Upper lobe of right lung (tissue), 1 donor: ENCODE measurements at regions not wholly inside any gene's neighbourhood (a gene's known extent, or its start where the extent isn't known, plus 50 kb on each side); places are given as distances from the start of the nearest gene placed in this dataset.
"Not testable (repeated sequence)": the region's sequence is repeated elsewhere in the genome, so short reads cannot be mapped to it uniquely, and the experiment has no call there.

Experiments
- ATAC-seq: fragments of 200-7000 bp; cut with Tn5 transposase; one replicate; pipeline ENCODE4 v1.9.1; 2020; ENCODE audit warnings: mild to moderate bottlenecking, moderate library complexity
- DNase-seq: peaks from one replicate; pipeline ENCODE4 v3.0.0-alpha.2; 2020
- H3K27ac ChIP-seq: fragments of 200-600 bp; one replicate; pipeline ENCODE4 v1.8.0; 2022
- H3K27me3 ChIP-seq: fragments of 200-600 bp; one replicate; pipeline ENCODE4 v1.8.0; 2022; ENCODE audit warnings: mild to moderate bottlenecking
- H3K36me3 ChIP-seq: fragments of 200-600 bp; one replicate; pipeline ENCODE4 v1.8.0; 2022
- H3K4me1 ChIP-seq: fragments of 200-600 bp; one replicate; pipeline ENCODE4 v1.8.0; 2022
- H3K4me3 ChIP-seq: fragments of 200-600 bp; one replicate; pipeline ENCODE4 v1.8.0; 2022; ENCODE audit warnings: mild to moderate bottlenecking
- H3K9me3 ChIP-seq: fragments of 200-600 bp; one replicate; pipeline ENCODE4 v1.8.0; 2022
- CTCF ChIP-seq: fragments of 200-600 bp; IDR thresholded peaks from one replicate; pipeline ENCODE4 v1.8.0; 2022; ENCODE audit warnings: antibody characterized with exemption
- intact Hi-C: fragments of 100-400 bp; cut with DNase I; formaldehyde crosslinking; loops from one replicate; pipeline ENCODE4 v1.11.0; 2022
- donor health status: DM: no; HTN: yes; CAD: no; lungs with severe emphysema.

DNA sequence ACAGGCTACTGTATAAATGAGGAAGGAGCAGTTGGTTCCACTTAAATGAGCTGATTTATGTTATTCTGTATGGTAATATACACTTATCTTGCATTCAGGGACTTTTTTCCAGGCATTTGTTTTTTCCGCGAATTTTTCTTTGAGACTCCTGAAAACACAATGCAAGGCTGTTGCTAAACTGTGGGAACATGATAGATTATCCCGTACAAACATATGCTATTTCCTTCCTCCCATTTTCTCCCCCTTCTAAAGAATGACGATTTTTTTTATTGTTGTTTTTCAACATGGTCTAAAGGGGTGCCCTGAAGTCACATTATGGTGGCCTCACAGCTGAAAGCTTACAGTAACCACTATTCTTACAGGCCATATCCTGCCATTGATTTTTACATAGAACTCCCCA, 523.9 kb upstream of the NRP1 start:
- Histone ChIP-seq H3K27me3 (no peaks in the 10 kb centered on the region), H3K36me3 (no peaks in the 10 kb centered on the region), H3K4me1 (peaks cover 7% of the 10 kb centered on the region), H3K27ac (no peak overlapping the region), H3K9me3 (no peaks in the 10 kb centered on the region), H3K4me3 (no peak overlapping the region)
- TF ChIP-seq CTCF: no peak
- DNase-seq (no peak), ATAC-seq (no peak)
- intact Hi-C loops: no loop called here

GRCh38 chr10:33853221-33853620, 518.8 kb upstream of the NRP1 start:
- H3K9me3 ChIP-seq, ATAC-seq, H3K36me3 ChIP-seq, intact Hi-C loops, H3K27ac ChIP-seq, H3K27me3 ChIP-seq, DNase-seq, H3K4me3 ChIP-seq, H3K4me1 ChIP-seq: not testable (repeated sequence)

- intact Hi-C loops: no loop called here
- H3K4me3 ChIP-seq: no peak overlapping the region
- H3K9me3 ChIP-seq: no peaks in the 10 kb centered on the region
- TF ChIP-seq CTCF: no peak
- no peaks in the 10 kb centered on the region for H3K4me1 ChIP-seq
- no peak overlapping the region for H3K27ac ChIP-seq
- DNase-seq (no peak), ATAC-seq (no peak)
- no peaks in the 10 kb centered on the region for H3K36me3 ChIP-seq
- no peaks in the 10 kb centered on the region for H3K27me3 ChIP-seq
These were observed 508.9 kb upstream of the NRP1 start for GRCh38 chr10:33843379-33843778.

GRCh38 chr10:33841678-33842077, 507.2 kb upstream of the NRP1 start:
- intact Hi-C loops: no loop called here
- Histone ChIP-seq H3K4me1 (no peaks in the 10 kb centered on the region), H3K36me3 (no peaks in the 10 kb centered on the region), H3K27ac (no peak overlapping the region), H3K4me3 (no peak overlapping the region), H3K9me3 (no peaks in the 10 kb centered on the region), H3K27me3 (no peaks in the 10 kb centered on the region)
- ATAC-seq (no peak), DNase-seq (no peak)
- TF ChIP-seq CTCF: no peak

DNA sequence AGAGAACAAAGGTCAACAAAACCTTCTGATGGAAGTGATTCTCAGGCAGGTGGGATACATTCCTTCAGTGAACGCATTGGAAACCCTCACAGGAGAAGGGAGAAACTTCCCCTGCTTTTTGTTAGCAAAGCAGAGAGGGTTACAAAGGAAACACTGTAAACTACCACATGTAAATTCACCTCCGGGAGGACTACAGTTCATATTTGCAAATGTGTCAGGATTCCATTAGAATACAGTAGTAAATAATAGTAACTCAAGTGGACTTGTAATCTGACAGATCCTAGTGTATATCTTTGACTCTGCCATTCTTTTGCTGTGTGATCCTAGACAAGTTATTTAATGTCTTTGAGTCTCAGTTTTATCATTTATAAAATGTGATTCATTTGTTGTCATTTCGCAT, 504.3 kb upstream of the NRP1 start:
- ATAC-seq (no peak), DNase-seq (no peak)
- Histone ChIP-seq H3K4me1 (no peaks in the 10 kb centered on the region), H3K4me3 (no peak overlapping the region), H3K36me3 (no peaks in the 10 kb centered on the region), H3K27ac (no peak overlapping the region), H3K27me3 (no peaks in the 10 kb centered on the region), H3K9me3 (no peaks in the 10 kb centered on the region)
- intact Hi-C loops: no loop called here
- TF ChIP-seq CTCF: no peak

GRCh38 chr10:33837736-33838135, 503.3 kb upstream of the NRP1 start:
- Histone ChIP-seq H3K27ac (no peak overlapping the region), H3K27me3 (no peaks in the 10 kb centered on the region), H3K36me3 (no peaks in the 10 kb centered on the region), H3K9me3 (no peaks in the 10 kb centered on the region), H3K4me1 (no peaks in the 10 kb centered on the region), H3K4me3 (no peak overlapping the region)
- intact Hi-C loops: no loop called here
- TF ChIP-seq CTCF: no peak
- ATAC-seq: no peak
- no peak for DNase-seq
